ENCODE measurements at regions not wholly inside any gene's neighbourhood (a gene's known extent, or its start where the extent isn't known, plus 50 kb on each side); places are given as distances from the start of the nearest gene placed in this dataset.

- no peak overlapping the region for H2AK5ac ChIP-seq (ENCODE audit: insufficient read length, low read length)
- H3K4ac ChIP-seq (ENCODE audit: low read depth, low read length): no peak overlapping the region
- H4K91ac ChIP-seq (ENCODE audit: insufficient read length, low read depth, low read length): no peak overlapping the region
- no peak overlapping the region for H3K18ac ChIP-seq (ENCODE audit: insufficient read length, low read depth, low read length)
- H3K4me1 ChIP-seq (ENCODE audit: insufficient read depth, low read length): peaks cover 25% of the 10 kb centered on the region
- no peaks in the 10 kb centered on the region for H3K27me3 ChIP-seq (ENCODE audit: insufficient read depth, low read length)
- Mint-ChIP-seq H3K4me1 (peaks cover 53 to 63% of the 10 kb centered on the region in 2 experiments), H3K9me3 (peaks cover 5 to 8% of the 10 kb centered on the region in 2 experiments; a peak in 3 of 5 replicates), H3K36me3 (ENCODE audit: insufficient read depth in 1 of 3, low read depth in 3 of 3) (peaks cover 0 to 13% (median 6%) of the 10 kb centered on the region in 3 experiments; a peak in 5 of 7 replicates), H3K27ac (no peak overlapping the region), H3K4me3 (no peak overlapping the region), H3K27me3 (ENCODE audit: low read depth) (peaks cover 63% of the 10 kb centered on the region)
- H3K79me1 ChIP-seq (ENCODE audit: insufficient read depth, low read depth, low read length, poor library complexity, severe bottlenecking): no peaks in the 10 kb centered on the region
- no peaks in the 10 kb centered on the region for H3K79me2 ChIP-seq (ENCODE audit: insufficient read depth, low read length)
- H2BK20ac ChIP-seq (ENCODE audit: low read depth, low read length, poor library complexity, severe bottlenecking): no peak overlapping the region
- H3K23me2 ChIP-seq (ENCODE audit: insufficient read length, low read depth, low read length, poor library complexity, severe bottlenecking): no peaks in the 10 kb centered on the region
- H3K4me2 ChIP-seq (ENCODE audit: insufficient read depth, insufficient read length, low read length): no peak overlapping the region
- H2BK12ac ChIP-seq (ENCODE audit: insufficient read length, low read depth, low read length): no peak overlapping the region
- H4K20me1 ChIP-seq (ENCODE audit: control insufficient read depth, insufficient read depth, insufficient read length): no peaks in the 10 kb centered on the region
- no peak overlapping the region for H3K56ac ChIP-seq (ENCODE audit: insufficient read length, low read depth, low read length)
- no peak overlapping the region for H3K9ac ChIP-seq (ENCODE audit: extremely low read depth, insufficient read length, low read length)
- no CpG with 5 or more reads among the region's 5 CpGs for WGBS (ENCODE audit: extremely low coverage, insufficient read length, low lambda C conversion rate)
- H2BK5ac ChIP-seq (ENCODE audit: insufficient read length, low read length): no peak overlapping the region
- H3K9me3 ChIP-seq (ENCODE audit: control insufficient read depth, low read depth, low read length): no peaks in the 10 kb centered on the region
- H4K8ac ChIP-seq (replicated peaks; ENCODE audit: insufficient read length, low read depth, low read length): no peak overlapping the region
- TF ChIP-seq CTCF (conservative IDR thresholded peaks at IDR 0.05): no peak
- H2BK15ac ChIP-seq (ENCODE audit: low read depth, low read length): no peak overlapping the region
- H3K23ac ChIP-seq (ENCODE audit: insufficient read length, low read depth, low read length): no peak overlapping the region
- H3K14ac ChIP-seq (ENCODE audit: insufficient read depth, low read length): no peak overlapping the region
- H3K27ac ChIP-seq (ENCODE audit: insufficient read length, low read depth, low read length): no peak overlapping the region
- H2BK120ac ChIP-seq (ENCODE audit: low read depth, low read length, poor library complexity, severe bottlenecking): no peak overlapping the region
- H2AFZ ChIP-seq (ENCODE audit: low read length): no peak overlapping the region
- DNase-seq: no peak
- H4K5ac ChIP-seq (ENCODE audit: insufficient read length, low read depth, low read length): no peak overlapping the region
- no peak overlapping the region for H3T11ph ChIP-seq (ENCODE audit: low read length)
Measured at GRCh38 chr3:150036780-150037179, 66.1 kb upstream of the PFN2 start.
